Mammary epithelial cell (primary cell): ENCODE measurements at regions not wholly inside any gene's neighbourhood (a gene's known extent, or its start where the extent isn't known, plus 50 kb on each side); places are given as distances from the start of the nearest gene placed in this dataset.

Experiments
- EZH2 ChIP-seq: IDR thresholded peaks from 2 replicates; pipeline ENCODE4 v1.6.1; 2012; ENCODE audit warnings: low read length, inconsistent platforms, borderline replicate concordance
- TF ChIP-seq, protein P1 (sequence below), 2 donors: IDR thresholded peaks in 1 of 2; conservative IDR thresholded peaks in 1 of 2; 2 replicates each; pipeline ENCODE4 v1.5.1; 2011 to 2012; ENCODE audit warnings: inconsistent platforms in 2 of 2, low read length in 2 of 2, mild to moderate bottlenecking in 2 of 2, control low read depth in 1 of 2, low read depth in 1 of 2; ENCODE audit not compliant: insufficient read depth in 1 of 2; ENCODE audit errors: extremely low read depth in 1 of 2

- TF ChIP-seq EZH2: no peak
- TF ChIP-seq, protein P1, sequence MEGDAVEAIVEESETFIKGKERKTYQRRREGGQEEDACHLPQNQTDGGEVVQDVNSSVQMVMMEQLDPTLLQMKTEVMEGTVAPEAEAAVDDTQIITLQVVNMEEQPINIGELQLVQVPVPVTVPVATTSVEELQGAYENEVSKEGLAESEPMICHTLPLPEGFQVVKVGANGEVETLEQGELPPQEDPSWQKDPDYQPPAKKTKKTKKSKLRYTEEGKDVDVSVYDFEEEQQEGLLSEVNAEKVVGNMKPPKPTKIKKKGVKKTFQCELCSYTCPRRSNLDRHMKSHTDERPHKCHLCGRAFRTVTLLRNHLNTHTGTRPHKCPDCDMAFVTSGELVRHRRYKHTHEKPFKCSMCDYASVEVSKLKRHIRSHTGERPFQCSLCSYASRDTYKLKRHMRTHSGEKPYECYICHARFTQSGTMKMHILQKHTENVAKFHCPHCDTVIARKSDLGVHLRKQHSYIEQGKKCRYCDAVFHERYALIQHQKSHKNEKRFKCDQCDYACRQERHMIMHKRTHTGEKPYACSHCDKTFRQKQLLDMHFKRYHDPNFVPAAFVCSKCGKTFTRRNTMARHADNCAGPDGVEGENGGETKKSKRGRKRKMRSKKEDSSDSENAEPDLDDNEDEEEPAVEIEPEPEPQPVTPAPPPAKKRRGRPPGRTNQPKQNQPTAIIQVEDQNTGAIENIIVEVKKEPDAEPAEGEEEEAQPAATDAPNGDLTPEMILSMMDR (conservative IDR thresholded peaks at IDR 0.05 in 1 of 2, IDR thresholded peaks at IDR 0.05 in 1 of 2; ENCODE audit: extremely low read depth in 1 of 2, insufficient read depth in 1 of 2, low read depth in 1 of 2, low read length in 2 of 2): no peak
Measured at GRCh38 chr4:122531038-122531437, 74.5 kb upstream of the IL2 start.
